Chondrocyte (in vitro differentiated cells): ENCODE measurements at regions not wholly inside any gene's neighbourhood (a gene's known extent, or its start where the extent isn't known, plus 50 kb on each side); places are given as distances from the start of the nearest gene placed in this dataset.

Source experiments
- DNase-seq: peaks from one replicate; pipeline ENCODE4 v3.0.0; 2021; ENCODE audit warnings: mixed read lengths, low spot score
- H3K27ac Mint-ChIP-seq: one replicate; pipeline ENCODE4 v1.8.0; 2021; ENCODE audit warnings: mild to moderate bottlenecking, moderate library complexity, mixed read lengths; ENCODE audit not compliant: unreplicated experiment
- H3K27me3 Mint-ChIP-seq: 2 replicates; pipeline ENCODE4 v1.8.0; 2021; ENCODE audit warnings: low read depth, mixed read lengths
- H3K36me3 Mint-ChIP-seq: 2 replicates; pipeline ENCODE4 v1.8.0; 2021; ENCODE audit warnings: low read depth, mixed read lengths
- H3K4me1 Mint-ChIP-seq: 2 replicates; pipeline ENCODE4 v1.8.0; 2021; ENCODE audit warnings: low read depth, mild to moderate bottlenecking, mixed read lengths
- H3K4me3 Mint-ChIP-seq: one replicate; pipeline ENCODE4 v1.8.0; 2021; ENCODE audit warnings: mild to moderate bottlenecking, moderate library complexity, mixed read lengths; ENCODE audit not compliant: unreplicated experiment
- H3K9me3 Mint-ChIP-seq: 2 replicates; pipeline ENCODE4 v1.8.0; 2021; ENCODE audit warnings: low read depth, mixed read lengths
- TF ChIP-seq, protein P1 (sequence below): fragments of 200-600 bp; sonication (generic); IDR thresholded peaks from 2 replicates; pipeline ENCODE4 v1.5.0; 2021; ENCODE audit warnings: antibody characterized with exemption, mild to moderate bottlenecking, moderate library complexity

DNA sequence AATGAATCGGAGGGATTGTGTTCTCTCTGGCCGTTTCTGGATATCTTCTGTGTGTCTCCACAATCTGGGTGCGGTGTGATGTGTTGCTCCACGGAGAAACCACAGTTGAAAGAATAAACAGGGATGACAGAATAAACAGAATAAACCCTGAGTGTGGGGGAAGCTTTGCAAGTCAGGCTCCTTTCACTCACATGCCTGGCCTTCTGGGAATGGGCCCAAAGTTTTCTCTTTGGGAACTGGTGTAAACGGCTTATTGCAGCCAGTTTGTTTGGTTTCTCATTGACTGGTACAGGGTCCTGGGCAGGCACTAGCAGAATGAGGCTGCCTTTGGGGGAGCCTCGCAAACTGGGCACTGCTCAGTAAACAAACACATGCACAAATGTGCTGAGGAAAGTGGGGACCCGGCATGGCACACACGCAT lies 324.7 kb downstream of the DLEU7 start:
- H3K4me3 Mint-ChIP-seq, result no peak overlapping the region
- DNase-seq, result no peak
- H3K27ac Mint-ChIP-seq, result peak overlapping the region; percentile 70
- H3K27me3 Mint-ChIP-seq, result no peaks in the 10 kb centered on the region
- no peaks in the 10 kb centered on the region for H3K36me3 Mint-ChIP-seq
- H3K4me1 Mint-ChIP-seq, result peaks cover 30% of the 10 kb centered on the region
- H3K9me3 Mint-ChIP-seq, result no peaks in the 10 kb centered on the region
- TF ChIP-seq, protein P1, sequence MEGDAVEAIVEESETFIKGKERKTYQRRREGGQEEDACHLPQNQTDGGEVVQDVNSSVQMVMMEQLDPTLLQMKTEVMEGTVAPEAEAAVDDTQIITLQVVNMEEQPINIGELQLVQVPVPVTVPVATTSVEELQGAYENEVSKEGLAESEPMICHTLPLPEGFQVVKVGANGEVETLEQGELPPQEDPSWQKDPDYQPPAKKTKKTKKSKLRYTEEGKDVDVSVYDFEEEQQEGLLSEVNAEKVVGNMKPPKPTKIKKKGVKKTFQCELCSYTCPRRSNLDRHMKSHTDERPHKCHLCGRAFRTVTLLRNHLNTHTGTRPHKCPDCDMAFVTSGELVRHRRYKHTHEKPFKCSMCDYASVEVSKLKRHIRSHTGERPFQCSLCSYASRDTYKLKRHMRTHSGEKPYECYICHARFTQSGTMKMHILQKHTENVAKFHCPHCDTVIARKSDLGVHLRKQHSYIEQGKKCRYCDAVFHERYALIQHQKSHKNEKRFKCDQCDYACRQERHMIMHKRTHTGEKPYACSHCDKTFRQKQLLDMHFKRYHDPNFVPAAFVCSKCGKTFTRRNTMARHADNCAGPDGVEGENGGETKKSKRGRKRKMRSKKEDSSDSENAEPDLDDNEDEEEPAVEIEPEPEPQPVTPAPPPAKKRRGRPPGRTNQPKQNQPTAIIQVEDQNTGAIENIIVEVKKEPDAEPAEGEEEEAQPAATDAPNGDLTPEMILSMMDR, result no peak

DNA sequence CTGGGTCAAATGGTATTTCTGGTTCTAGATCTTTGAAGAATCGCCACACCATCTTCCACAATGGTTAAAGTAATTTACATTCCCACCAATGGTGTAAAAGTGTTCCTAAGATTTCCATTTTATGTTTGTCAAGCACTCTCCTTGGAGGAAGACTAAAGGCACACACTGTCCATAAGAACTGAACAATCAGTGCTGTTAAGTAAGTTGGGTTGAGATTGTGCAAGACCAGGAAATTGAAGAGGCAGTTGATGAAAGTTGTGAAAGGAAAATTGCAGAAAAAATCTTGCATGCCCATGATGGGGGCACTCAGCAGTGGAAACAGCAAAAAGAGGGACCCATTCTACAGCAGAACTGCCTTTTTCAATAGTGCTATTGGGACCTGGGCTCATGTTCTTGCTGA lies 323.6 kb downstream of the DLEU7 start:
- peaks cover 30% of the 10 kb centered on the region for H3K4me1 Mint-ChIP-seq
- H3K36me3 Mint-ChIP-seq, result no peaks in the 10 kb centered on the region
- TF ChIP-seq, protein P1, result no peak
- DNase-seq, result no peak
- no peak overlapping the region for H3K27ac Mint-ChIP-seq
- H3K27me3 Mint-ChIP-seq, result no peaks in the 10 kb centered on the region
- H3K4me3 Mint-ChIP-seq, result no peak overlapping the region
- H3K9me3 Mint-ChIP-seq, result no peaks in the 10 kb centered on the region

DNA sequence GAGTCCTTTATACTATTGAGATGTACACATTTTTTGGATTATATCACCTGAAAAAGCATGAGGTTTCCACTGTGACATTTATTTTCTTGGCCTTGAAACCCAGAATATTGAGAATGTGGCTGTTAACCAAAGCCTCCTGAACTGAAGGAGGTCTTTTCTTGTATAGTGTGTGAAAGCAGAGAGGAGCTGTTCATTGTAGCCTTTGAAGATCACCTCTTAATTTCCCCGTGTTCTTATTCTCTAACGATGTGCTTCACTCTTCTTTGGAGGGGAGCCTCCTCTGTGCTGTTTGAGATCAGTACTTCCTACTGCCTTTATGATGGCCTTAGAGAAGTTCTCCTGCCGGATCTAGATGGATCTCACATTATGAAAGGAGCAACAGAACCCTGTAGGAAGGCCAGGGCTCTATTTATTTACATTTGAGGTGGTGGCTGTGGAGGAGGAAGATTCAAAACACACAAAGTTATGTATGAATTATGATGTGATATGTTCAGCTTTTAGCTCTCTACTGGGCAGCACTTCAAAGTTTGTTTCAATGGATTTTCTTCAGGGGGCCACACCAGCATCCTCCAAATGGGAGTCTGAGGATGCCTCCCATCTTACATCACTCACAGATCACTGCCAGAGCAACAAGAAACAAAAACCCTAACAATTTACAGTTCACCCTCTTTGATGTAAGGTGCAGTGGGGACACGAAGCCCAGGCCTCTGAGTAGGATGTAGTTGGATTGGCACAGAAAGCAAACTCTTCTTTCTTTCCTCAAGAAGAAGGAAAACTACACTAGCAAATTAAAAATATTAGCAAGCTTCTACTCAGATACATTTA lies 322.3 kb downstream of the DLEU7 start:
- H3K36me3 Mint-ChIP-seq, result no peaks in the 10 kb centered on the region
- DNase-seq, result no peak
- TF ChIP-seq, protein P1, result no peak
- peak overlapping the region; percentile 51 for H3K4me3 Mint-ChIP-seq
- no peaks in the 10 kb centered on the region for H3K9me3 Mint-ChIP-seq
- peak overlapping the region; percentile 6 for H3K27ac Mint-ChIP-seq
- H3K4me1 Mint-ChIP-seq, result peaks cover 31% of the 10 kb centered on the region
- no peaks in the 10 kb centered on the region for H3K27me3 Mint-ChIP-seq

DNA sequence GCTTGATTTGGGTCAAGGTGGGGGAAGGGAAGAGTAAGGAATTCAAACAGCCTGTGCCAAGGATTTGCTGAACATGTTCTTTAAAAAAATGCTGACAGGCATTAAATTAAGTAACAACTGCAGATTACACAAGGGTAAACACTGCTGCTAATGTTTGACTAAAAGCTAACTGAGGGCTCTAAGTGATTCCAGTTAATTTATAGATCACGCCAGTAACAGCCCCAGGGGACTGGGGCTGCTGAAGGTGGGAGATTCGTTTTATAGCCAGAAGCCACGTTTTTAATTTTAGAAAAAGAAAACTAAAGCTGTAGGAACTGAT lies 321.7 kb downstream of the DLEU7 start:
- TF ChIP-seq, protein P1, result no peak
- Mint-ChIP-seq H3K27me3 (no peaks in the 10 kb centered on the region), H3K4me1 (peaks cover 36% of the 10 kb centered on the region), H3K36me3 (no peaks in the 10 kb centered on the region), H3K9me3 (no peaks in the 10 kb centered on the region), H3K27ac (peak overlapping the region; percentile 5), H3K4me3 (peak overlapping the region; percentile 51)
- no peak for DNase-seq

DNA sequence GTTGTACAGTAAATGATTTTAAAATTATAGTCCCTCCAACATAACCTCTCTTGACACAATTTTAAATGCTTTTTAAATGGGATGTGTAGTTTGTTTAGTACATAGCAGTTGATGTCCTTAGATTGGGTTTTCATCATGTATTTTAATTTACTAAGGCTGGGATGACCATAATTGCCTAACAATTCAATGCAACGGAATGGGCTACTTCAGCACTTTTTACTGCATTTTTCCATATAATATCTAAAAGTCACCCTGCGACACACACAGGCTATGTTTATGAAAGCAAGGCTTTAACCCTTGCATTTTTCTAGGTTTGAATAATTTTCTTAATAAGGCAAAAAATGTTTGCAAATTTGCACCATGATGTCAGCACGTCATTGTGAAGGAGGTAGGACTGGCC lies 321.0 kb downstream of the DLEU7 start:
- no peak overlapping the region for H3K4me3 Mint-ChIP-seq
- no peaks in the 10 kb centered on the region for H3K27me3 Mint-ChIP-seq
- no peak overlapping the region for H3K27ac Mint-ChIP-seq
- DNase-seq, result no peak
- H3K9me3 Mint-ChIP-seq, result no peaks in the 10 kb centered on the region
- no peaks in the 10 kb centered on the region for H3K36me3 Mint-ChIP-seq
- H3K4me1 Mint-ChIP-seq, result peaks cover 44% of the 10 kb centered on the region
- TF ChIP-seq, protein P1, result no peak
